ENCODE measurements at regions not wholly inside any gene's neighbourhood (a gene's known extent, or its start where the extent isn't known, plus 50 kb on each side); places are given as distances from the start of the nearest gene placed in this dataset.

DNA sequence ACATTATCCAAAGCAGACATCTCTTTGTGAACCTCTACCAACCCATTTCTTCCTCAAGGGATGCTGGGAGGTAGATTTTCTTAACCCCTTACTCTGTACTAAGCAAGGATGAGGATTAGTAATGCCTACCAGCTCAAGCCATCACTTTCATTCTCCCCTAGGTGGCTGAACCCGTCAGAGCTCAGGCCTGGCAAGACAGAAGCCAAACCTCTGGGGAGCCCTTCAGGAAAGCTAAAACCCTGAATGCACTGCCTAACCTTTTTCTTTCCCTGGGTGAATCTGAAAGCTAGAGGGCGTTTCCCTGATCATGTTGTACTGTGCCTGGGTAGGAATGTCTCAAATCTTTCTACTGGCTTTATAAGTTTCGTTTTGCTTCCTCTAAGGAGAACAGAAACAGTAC lies 617.3 kb downstream of the RPL10L start:
- Histone ChIP-seq H3K9ac (no peak overlapping the region), H3K4me3 (IDR thresholded peaks at IDR 0.05; ENCODE audit: insufficient read depth, low read depth, low read length) (no peak overlapping the region), H3K27me3 (ENCODE audit: insufficient read depth, low read depth) (no peaks in the 10 kb centered on the region), H2AFZ (ENCODE audit: low read depth) (no peak overlapping the region), H4K20me1 (ENCODE audit: insufficient read depth) (no peaks in the 10 kb centered on the region), H3K4me1 (ENCODE audit: low read depth, poor library complexity, severe bottlenecking) (no peaks in the 10 kb centered on the region), H3K79me2 (ENCODE audit: insufficient read depth, low read depth) (no peaks in the 10 kb centered on the region), H3K36me3 (ENCODE audit: insufficient read depth) (no peaks in the 10 kb centered on the region), H3K4me2 (no peak overlapping the region), H3K27ac (no peak overlapping the region)
- TF ChIP-seq, protein P1, sequence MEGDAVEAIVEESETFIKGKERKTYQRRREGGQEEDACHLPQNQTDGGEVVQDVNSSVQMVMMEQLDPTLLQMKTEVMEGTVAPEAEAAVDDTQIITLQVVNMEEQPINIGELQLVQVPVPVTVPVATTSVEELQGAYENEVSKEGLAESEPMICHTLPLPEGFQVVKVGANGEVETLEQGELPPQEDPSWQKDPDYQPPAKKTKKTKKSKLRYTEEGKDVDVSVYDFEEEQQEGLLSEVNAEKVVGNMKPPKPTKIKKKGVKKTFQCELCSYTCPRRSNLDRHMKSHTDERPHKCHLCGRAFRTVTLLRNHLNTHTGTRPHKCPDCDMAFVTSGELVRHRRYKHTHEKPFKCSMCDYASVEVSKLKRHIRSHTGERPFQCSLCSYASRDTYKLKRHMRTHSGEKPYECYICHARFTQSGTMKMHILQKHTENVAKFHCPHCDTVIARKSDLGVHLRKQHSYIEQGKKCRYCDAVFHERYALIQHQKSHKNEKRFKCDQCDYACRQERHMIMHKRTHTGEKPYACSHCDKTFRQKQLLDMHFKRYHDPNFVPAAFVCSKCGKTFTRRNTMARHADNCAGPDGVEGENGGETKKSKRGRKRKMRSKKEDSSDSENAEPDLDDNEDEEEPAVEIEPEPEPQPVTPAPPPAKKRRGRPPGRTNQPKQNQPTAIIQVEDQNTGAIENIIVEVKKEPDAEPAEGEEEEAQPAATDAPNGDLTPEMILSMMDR (conservative IDR thresholded peaks at IDR 0.05; ENCODE audit: low read depth, low read length): no peak

DNA sequence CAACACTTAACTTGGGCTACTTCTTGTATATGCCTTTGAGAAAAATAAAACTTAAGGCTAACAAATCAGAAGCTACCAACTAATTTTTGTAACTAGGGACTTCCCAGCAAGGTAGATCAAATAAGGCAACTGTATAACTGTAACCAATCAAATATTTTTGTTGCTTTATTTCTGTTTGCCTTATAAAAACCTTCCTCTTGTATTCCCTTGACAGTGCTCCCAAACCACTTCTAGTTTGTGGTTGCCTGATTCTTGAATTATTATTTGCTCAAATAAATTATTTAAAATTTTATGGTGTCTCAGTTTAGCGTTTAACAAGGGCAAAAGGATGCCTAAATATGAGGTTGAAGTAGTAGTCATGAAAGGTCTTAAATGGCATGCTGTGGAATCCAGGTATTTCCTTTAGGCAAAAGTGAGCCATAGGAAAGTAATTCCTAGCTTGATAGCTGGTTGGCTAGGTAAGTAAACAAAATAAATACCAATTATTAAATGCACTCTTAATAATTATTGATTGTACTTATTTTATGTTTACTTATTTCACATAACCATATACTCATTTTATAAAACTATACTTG lies 632.6 kb downstream of the RPL10L start:
- no peaks in the 10 kb centered on the region for H4K20me1 ChIP-seq (ENCODE audit: insufficient read depth)
- H2AFZ ChIP-seq (ENCODE audit: low read depth): no peak overlapping the region
- no peak overlapping the region for H3K4me3 ChIP-seq (IDR thresholded peaks at IDR 0.05; ENCODE audit: insufficient read depth, low read depth, low read length)
- no peaks in the 10 kb centered on the region for H3K27me3 ChIP-seq (ENCODE audit: insufficient read depth, low read depth)
- H3K4me2 ChIP-seq: no peak overlapping the region
- TF ChIP-seq, protein P1 (conservative IDR thresholded peaks at IDR 0.05; ENCODE audit: low read depth, low read length): no peak
- H3K36me3 ChIP-seq (ENCODE audit: insufficient read depth): no peaks in the 10 kb centered on the region
- H3K27ac ChIP-seq: no peak overlapping the region
- H3K9ac ChIP-seq: no peak overlapping the region
- H3K4me1 ChIP-seq (ENCODE audit: low read depth, poor library complexity, severe bottlenecking): no peaks in the 10 kb centered on the region
- H3K79me2 ChIP-seq (ENCODE audit: insufficient read depth, low read depth): no peaks in the 10 kb centered on the region

DNA sequence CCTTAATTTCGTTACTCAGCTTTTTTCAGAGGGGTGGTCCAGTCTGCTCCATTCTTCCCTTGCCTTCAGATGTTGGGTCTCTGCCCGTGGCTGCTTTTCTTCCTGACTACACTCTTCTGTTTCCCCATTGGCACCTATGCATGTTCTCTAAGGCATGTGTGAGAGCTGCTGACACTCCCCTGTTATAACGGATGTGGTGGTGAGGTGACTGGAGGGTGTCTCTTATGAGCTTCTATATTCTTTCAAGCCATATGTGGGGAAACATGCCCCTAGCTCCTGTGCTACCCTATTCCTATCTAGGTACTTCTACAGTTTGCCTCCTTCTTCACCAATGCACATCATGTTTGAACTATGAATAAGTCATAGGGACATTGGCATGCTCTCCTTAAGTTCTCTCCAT lies 643.2 kb downstream of the RPL10L start:
- H3K27me3 ChIP-seq (ENCODE audit: insufficient read depth, low read depth): no peaks in the 10 kb centered on the region
- H3K27ac ChIP-seq: no peak overlapping the region
- no peaks in the 10 kb centered on the region for H3K4me1 ChIP-seq (ENCODE audit: low read depth, poor library complexity, severe bottlenecking)
- no peaks in the 10 kb centered on the region for H3K79me2 ChIP-seq (ENCODE audit: insufficient read depth, low read depth)
- no peak overlapping the region for H3K9ac ChIP-seq
- H3K4me3 ChIP-seq (IDR thresholded peaks at IDR 0.05; ENCODE audit: insufficient read depth, low read depth, low read length): no peak overlapping the region
- TF ChIP-seq, protein P1 (conservative IDR thresholded peaks at IDR 0.05; ENCODE audit: low read depth, low read length): no peak
- no peaks in the 10 kb centered on the region for H3K36me3 ChIP-seq (ENCODE audit: insufficient read depth)
- H4K20me1 ChIP-seq (ENCODE audit: insufficient read depth): no peaks in the 10 kb centered on the region
- H2AFZ ChIP-seq (ENCODE audit: low read depth): no peak overlapping the region
- H3K4me2 ChIP-seq: no peak overlapping the region

DNA sequence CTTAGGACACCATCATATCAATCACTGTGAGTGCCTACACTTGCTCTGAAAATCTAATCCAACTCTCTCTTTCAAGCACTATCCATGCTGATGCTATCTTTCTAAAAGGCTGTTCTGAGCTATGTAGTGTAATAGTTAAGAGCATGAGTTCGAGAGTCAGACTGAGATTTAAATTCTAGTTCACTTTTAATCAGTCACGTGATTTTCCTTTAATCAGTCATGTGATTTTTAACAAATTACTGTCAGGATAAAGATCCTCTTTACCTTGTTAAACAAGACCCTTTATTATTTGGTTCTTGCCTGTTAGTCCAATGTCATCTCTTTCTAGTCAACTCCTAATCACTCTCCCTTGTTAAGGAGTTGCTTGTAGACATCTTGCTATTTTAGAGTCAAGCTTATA lies 653.0 kb downstream of the RPL10L start:
- Histone ChIP-seq H3K4me3 (IDR thresholded peaks at IDR 0.05; ENCODE audit: insufficient read depth, low read depth, low read length) (no peak overlapping the region), H3K36me3 (ENCODE audit: insufficient read depth) (no peaks in the 10 kb centered on the region), H3K9ac (no peak overlapping the region), H3K79me2 (ENCODE audit: insufficient read depth, low read depth) (no peaks in the 10 kb centered on the region), H3K27me3 (ENCODE audit: insufficient read depth, low read depth) (no peaks in the 10 kb centered on the region), H3K4me2 (no peak overlapping the region), H2AFZ (ENCODE audit: low read depth) (no peak overlapping the region), H3K27ac (no peak overlapping the region), H3K4me1 (ENCODE audit: low read depth, poor library complexity, severe bottlenecking) (no peaks in the 10 kb centered on the region), H4K20me1 (ENCODE audit: insufficient read depth) (no peaks in the 10 kb centered on the region)
- TF ChIP-seq, protein P1 (conservative IDR thresholded peaks at IDR 0.05; ENCODE audit: low read depth, low read length): no peak
